ENCODE measurements at regions not wholly inside any gene's neighbourhood (a gene's known extent, or its start where the extent isn't known, plus 50 kb on each side); places are given as distances from the start of the nearest gene placed in this dataset.
A peak's percentile ranks its signal among the peaks of the same experiment; 100 is the strongest.

- H3K27ac Mint-ChIP-seq (ENCODE audit: unreplicated experiment): peak overlapping the region; percentile 4
- no peaks in the 10 kb centered on the region for H3K27me3 Mint-ChIP-seq (ENCODE audit: low read depth)
- TF ChIP-seq CTCF (conservative IDR thresholded peaks at IDR 0.05): no peak
- DNase-seq (ENCODE audit: low read depth, low spot score): no peak
- no peak overlapping the region for H3K4me3 Mint-ChIP-seq
- peaks cover 2% of the 10 kb centered on the region for H3K36me3 Mint-ChIP-seq (ENCODE audit: low read depth)
- peaks cover 49% of the 10 kb centered on the region for H3K4me1 Mint-ChIP-seq
- H3K9me3 Mint-ChIP-seq: peaks cover 7% of the 10 kb centered on the region
Observed at GRCh38 chrX:13470685-13470977, 98.8 kb upstream of the EGFL6 start.

GRCh38 chrX:13469963-13470684 is 99.3 kb upstream of the EGFL6 start:
- peaks cover 2% of the 10 kb centered on the region for H3K36me3 Mint-ChIP-seq (ENCODE audit: low read depth)
- H3K27ac Mint-ChIP-seq (ENCODE audit: unreplicated experiment): peak overlapping the region; percentile 4
- H3K4me1 Mint-ChIP-seq: peaks cover 49% of the 10 kb centered on the region

GRCh38 chrX:13468096-13468495 is 101.3 kb upstream of the EGFL6 start:
- Mint-ChIP-seq H3K4me1 (peaks cover 32% of the 10 kb centered on the region), H3K4me3 (no peak overlapping the region), H3K36me3 (ENCODE audit: low read depth) (peaks cover 3% of the 10 kb centered on the region), H3K27ac (ENCODE audit: unreplicated experiment) (no peak overlapping the region), H3K27me3 (ENCODE audit: low read depth) (no peaks in the 10 kb centered on the region), H3K9me3 (peaks cover 9% of the 10 kb centered on the region)
- no peak for DNase-seq (ENCODE audit: low read depth, low spot score)
- TF ChIP-seq CTCF (conservative IDR thresholded peaks at IDR 0.05): no peak

More at GRCh38 chrX:13469963-13470684, 99.3 kb upstream of the EGFL6 start:
- H3K27me3 Mint-ChIP-seq (ENCODE audit: low read depth): no peaks in the 10 kb centered on the region
- no peak for TF ChIP-seq CTCF (conservative IDR thresholded peaks at IDR 0.05)
- H3K9me3 Mint-ChIP-seq: peaks cover 7% of the 10 kb centered on the region
- no peak for DNase-seq (ENCODE audit: low read depth, low spot score)
- H3K4me3 Mint-ChIP-seq: no peak overlapping the region

DNA sequence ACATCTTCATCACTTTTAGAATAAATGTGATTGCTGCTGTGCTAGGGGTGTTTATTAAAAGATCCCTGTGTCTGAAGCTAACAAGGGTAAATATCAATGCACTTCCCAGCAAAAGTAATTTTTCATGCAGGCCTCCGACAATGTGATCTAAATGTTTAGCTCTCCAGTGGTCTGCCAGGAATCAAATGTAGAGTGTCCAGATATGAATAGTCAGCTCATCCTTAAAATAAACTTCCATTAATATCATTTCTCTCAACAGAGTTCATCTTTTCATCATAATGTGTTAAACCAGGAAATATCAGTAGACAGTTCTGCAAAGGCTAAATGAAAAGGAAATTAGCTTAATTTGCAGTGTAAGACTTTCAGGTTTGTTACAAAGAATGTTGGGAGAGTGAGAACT is 102.2 kb upstream of the EGFL6 start:
- Mint-ChIP-seq H3K9me3 (peaks cover 16% of the 10 kb centered on the region), H3K27me3 (ENCODE audit: low read depth) (no peaks in the 10 kb centered on the region)
- TF ChIP-seq CTCF (conservative IDR thresholded peaks at IDR 0.05): no peak

GRCh38 chrX:13464599-13465275 is 104.7 kb upstream of the EGFL6 start:
- Mint-ChIP-seq H3K4me1 (peaks cover 11% of the 10 kb centered on the region), H3K27ac (ENCODE audit: unreplicated experiment) (peak overlapping the region; percentile 12), H3K36me3 (ENCODE audit: low read depth) (peaks cover 3% of the 10 kb centered on the region), H3K27me3 (ENCODE audit: low read depth) (no peaks in the 10 kb centered on the region), H3K4me3 (no peak overlapping the region), H3K9me3 (peaks cover 14% of the 10 kb centered on the region)
- no peak for DNase-seq (ENCODE audit: low read depth, low spot score)
- TF ChIP-seq CTCF (conservative IDR thresholded peaks at IDR 0.05): no peak

More for the DNA sequence above, 102.2 kb upstream of the EGFL6 start:
- DNase-seq (ENCODE audit: low read depth, low spot score): no peak
- Mint-ChIP-seq H3K36me3 (ENCODE audit: low read depth) (peaks cover 3% of the 10 kb centered on the region), H3K4me3 (no peak overlapping the region), H3K27ac (ENCODE audit: unreplicated experiment) (no peak overlapping the region), H3K4me1 (peaks cover 28% of the 10 kb centered on the region)

Data from neural crest cell (in vitro differentiated cells).